ENCODE measurements at regions not wholly inside any gene's neighbourhood (a gene's known extent, or its start where the extent isn't known, plus 50 kb on each side); places are given as distances from the start of the nearest gene placed in this dataset.
"Not testable (repeated sequence)": the region's sequence is repeated elsewhere in the genome, so short reads cannot be mapped to it uniquely, and the experiment has no call there.

- DNase-seq (ENCODE audit: low read depth): no peak
Observed at GRCh38 chr14:30223966-30224365, 296.3 kb upstream of the PRKD1 start.

- no peak for DNase-seq (ENCODE audit: low read depth)
Observed at GRCh38 chr14:30225176-30225575, 297.5 kb upstream of the PRKD1 start.

GRCh38 chr14:30227436-30227835, 299.8 kb upstream of the PRKD1 start:
- no peak for DNase-seq (ENCODE audit: low read depth)

DNA sequence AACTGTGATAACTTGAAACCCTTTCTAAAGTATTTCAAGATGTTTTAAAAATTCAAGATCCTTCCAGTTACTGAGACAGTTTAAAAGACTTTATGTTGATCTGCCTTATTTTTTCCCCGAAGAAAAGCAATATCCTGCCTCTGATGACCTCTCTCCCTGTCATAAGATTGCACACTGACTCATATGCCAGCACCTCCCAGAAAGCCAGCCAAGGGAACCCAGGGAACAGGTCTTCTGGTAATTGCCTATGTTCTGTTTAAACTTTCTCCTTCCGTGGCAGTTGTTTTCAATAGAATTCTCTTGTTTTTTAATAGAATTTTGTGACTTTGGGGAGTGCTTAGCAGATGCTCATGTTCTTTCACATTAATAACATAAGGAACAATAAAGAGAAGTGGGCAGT, 300.2 kb upstream of the PRKD1 start:
- no peak for DNase-seq (ENCODE audit: low read depth)

DNA sequence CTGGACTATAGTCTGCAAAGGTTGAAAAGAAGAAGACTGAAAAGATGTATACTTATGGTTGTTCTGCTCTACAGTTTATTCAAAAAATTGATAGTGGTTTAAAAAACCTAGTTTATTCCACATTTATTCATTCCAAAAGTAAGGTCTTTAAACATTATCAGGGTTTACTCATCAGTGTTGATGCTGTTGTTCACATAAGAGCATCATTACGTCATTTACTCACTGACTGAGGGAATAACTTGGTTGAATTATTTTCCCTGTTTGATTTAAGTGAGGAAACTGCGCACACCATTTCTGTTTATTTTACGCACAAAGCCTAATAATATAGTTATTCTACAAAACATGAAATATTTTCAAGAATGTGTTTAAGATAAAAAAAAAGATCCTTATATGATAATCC, 303.1 kb upstream of the PRKD1 start:
- no peak for DNase-seq (ENCODE audit: low read depth)

- DNase-seq (ENCODE audit: low read depth): no peak
Observed at GRCh38 chr14:30234966-30235365, 307.3 kb upstream of the PRKD1 start.

DNA sequence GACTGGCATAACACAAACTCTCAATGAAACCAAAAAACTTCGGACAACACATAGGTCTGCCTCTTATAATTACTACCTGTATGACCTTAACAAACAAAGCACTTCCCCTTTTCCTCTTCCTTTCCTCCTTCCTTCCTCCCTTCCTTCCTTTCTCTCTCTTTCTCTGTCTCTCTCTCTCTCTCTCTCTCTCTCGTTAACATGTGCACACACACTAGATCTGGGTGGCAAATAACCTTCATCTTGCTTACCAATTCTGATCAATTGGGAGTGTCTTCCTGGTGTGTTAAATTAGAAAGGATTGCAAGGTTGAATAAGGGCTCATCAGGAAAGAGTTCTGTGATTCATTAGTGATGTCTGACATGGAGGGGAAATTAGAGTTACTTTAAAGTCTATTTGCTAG, 307.8 kb upstream of the PRKD1 start:
- no peak for DNase-seq (ENCODE audit: low read depth)

DNA sequence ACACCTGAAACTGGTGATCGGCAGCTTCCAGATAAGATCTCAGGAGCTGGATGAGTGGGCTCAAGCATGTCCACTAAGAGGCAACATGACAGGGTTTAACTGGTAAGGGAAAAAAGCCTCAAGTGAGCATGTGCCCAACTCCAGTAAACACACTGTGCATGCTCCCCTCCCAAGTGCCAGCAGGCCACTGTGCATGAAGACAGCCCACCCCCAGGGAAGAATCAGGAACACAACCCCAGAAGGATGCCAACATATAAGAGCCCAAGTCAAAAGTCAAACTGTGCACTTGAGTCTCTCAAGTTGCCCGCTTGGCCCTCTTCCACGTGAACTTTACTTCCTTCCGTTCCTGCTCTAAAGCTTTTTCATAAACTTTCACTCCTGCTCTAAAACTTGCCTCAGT, 311.3 kb upstream of the PRKD1 start:
- no peak for DNase-seq (ENCODE audit: low read depth)

GRCh38 chr14:30240018-30240417, 312.4 kb upstream of the PRKD1 start:
- DNase-seq (ENCODE audit: low read depth): no peak

- no peak for DNase-seq (ENCODE audit: low read depth)
Observed at GRCh38 chr14:30240685-30241084, 313.0 kb upstream of the PRKD1 start.

- DNase-seq (ENCODE audit: low read depth): no peak
Observed at GRCh38 chr14:30242744-30243143, 315.1 kb upstream of the PRKD1 start.

DNA sequence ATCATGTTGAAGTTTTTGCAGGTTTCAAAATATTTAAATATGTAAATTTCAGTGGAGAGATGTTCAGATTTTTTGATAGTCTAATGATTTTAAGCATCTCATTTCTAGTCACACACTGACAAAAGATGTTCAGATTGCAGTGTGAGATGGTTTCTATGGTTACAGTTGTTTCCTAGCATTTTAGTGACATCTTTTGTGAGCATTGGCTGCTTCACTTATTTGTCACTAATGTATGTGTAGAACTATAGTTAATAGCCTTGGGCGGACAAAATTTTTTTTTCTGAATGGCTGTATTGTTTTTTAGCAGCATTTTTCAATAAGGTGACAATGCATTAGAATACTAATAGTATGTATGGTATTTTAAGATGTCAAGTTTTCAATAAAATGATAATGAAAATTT, 315.6 kb upstream of the PRKD1 start:
- no peak for DNase-seq (ENCODE audit: low read depth)

GRCh38 chr14:30243805-30244204, 315.2 kb upstream of the G2E3 start:
- no peak for DNase-seq (ENCODE audit: low read depth)

DNA sequence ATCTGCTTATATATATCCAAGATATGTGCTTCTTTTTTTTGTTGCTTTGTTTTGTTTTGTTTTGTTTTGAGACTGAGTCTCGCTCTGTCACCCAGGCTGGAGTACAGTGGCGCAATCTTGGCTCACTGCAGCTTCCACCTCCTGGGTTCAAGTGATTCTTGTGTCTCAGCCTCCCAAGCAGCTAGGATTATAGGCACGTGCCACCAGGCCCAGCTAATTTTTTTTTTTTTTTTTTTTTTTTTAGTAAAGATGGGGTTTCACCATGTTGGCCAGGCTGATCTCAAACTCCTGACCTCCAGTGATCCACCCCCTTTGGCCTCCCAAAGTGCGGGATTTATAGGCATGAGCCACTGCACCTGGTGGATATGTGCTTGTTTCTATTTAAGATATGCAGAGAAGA, 314.6 kb upstream of the G2E3 start:
- not testable (repeated sequence) for DNase-seq (ENCODE audit: low read depth)

GRCh38 chr14:30251017-30251416, 307.9 kb upstream of the G2E3 start:
- DNase-seq (ENCODE audit: low read depth): no peak

GRCh38 chr14:30251557-30252100, 307.3 kb upstream of the G2E3 start:
- no peak for DNase-seq (ENCODE audit: low read depth)

- DNase-seq (ENCODE audit: low read depth): no peak
Observed at GRCh38 chr14:30252151-30252550, 306.8 kb upstream of the G2E3 start.

GRCh38 chr14:30252783-30253674, 305.9 kb upstream of the G2E3 start:
- no peak for DNase-seq (ENCODE audit: low read depth)

- no peak for DNase-seq (ENCODE audit: low read depth)
Observed at GRCh38 chr14:30256627-30257026, 302.3 kb upstream of the G2E3 start.

GRCh38 chr14:30257946-30258661, 300.9 kb upstream of the G2E3 start:
- DNase-seq (ENCODE audit: low read depth): no peak

DNA sequence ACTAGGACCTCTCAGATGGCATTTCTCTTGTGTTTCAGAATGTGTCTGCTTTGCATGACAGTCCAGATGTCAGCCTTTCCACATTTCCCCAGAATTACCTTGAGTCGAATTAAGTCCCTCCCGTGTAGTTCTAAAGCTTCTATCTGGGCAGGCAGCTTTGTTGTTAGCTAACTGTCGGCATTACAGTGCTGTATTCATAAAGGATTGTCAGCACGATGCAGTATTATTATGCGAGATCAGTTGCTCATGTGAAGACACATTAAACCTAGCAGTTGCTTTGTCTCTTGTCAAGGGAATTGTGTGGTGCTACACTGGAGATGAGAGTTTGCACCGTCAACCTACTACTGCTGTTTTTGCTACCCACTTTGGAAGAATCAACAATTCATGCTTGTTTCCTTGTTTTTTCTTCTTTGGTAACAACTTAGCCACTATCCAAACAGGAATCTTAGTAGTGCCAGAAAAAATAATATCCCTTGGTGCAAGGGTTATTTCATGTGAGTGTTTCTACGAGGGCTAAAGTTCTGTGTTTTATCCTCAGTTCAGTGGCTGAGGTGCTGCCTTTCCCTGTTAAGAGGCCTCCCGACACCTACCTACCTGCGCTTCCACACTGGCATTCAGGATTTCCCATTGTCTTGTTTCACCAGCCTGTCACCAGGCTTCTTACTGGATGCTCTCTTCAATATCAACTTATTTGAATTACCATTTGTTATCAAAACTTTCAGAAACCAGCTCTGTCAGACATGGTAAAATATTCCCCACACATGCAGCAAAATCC, 297.9 kb upstream of the G2E3 start:
- DNase-seq (ENCODE audit: low read depth): no peak

DNA sequence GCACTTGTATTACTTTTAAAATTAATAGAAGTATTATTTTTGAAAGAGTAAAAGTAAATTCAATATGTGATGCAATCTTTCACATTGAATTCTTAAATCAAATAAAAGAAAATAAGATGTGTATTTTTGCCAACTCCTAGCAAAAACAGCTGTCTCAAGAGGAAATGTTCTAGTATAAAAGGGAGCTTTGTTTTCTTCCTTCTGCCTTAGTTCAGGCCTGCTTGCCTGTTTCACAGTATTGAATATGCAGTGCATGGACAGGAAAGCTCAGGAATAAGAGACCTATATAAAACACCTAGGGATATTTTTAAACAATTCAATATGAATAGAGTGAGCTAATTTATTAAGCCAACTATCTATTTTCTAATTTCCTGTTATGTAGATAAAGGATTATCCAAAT, 294.8 kb upstream of the G2E3 start:
- DNase-seq (ENCODE audit: low read depth): no peak

All from stimulated activated CD4-positive, alpha-beta T cell treated with anti-CD3 and anti-CD28 coated beads, Interleukin-2, amount 100 ng/mL, for 4 hours (primary cell).